GM12878 (cell line): ENCODE measurements at regions not wholly inside any gene's neighbourhood (a gene's known extent, or its start where the extent isn't known, plus 50 kb on each side); places are given as distances from the start of the nearest gene placed in this dataset.

Source experiments
- ATAC-seq: fragments of 200-7000 bp; cut with Tn5 transposase; 3 replicates; pipeline ENCODE4 v1.9.1; 2020; ENCODE audit warnings: mild to moderate bottlenecking, moderate library complexity
- BruUV-seq: library from RNA; stranded (reverse); fragments of 400-500 nt; replicated peaks from 2 replicates; lab custom pipeline; 2021; lab: Mats Ljungman, UMichigan
- CTCF ChIA-PET: fragments of 300-600 bp; sonication (Branson Sonifier 250); formaldehyde crosslinking; extraction: SDS; loops from one replicate; lab custom pipeline; 2021; ENCODE audit warnings: inconsistent platforms; lab: Yijun Ruan, JAX
- POLR2A ChIA-PET: fragments of 350-600 bp; formaldehyde crosslinking; extraction: SDS; loops from one replicate; lab custom pipeline; 2021; ENCODE audit warnings: inconsistent platforms; lab: Charles Lee
- RAD21 ChIA-PET: fragments of 300-600 bp; sonication (Branson Sonifier 250); formaldehyde crosslinking; loops from one replicate; lab custom pipeline; 2023; ENCODE audit warnings: antibody characterized with exemption; ENCODE audit not compliant: unreplicated experiment; lab: Charles Lee
- SMC1A ChIA-PET: fragments of 300-600 bp; sonication (Branson Sonifier 250); formaldehyde crosslinking; loops from one replicate; lab custom pipeline; 2023; ENCODE audit not compliant: unreplicated experiment, uncharacterized antibody; lab: Charles Lee
- DNase-seq: peaks from one replicate; pipeline ENCODE4 v3.0.0-alpha.2; 2011; ENCODE audit warnings: low read depth, low spot score
- FAIRE-seq: peaks from 3 replicates; lab custom pipeline; 2011; peaks lifted over from hg19 to GRCh38; lab: Jason Lieb, UNC
- H2AFZ ChIP-seq: 2 replicates; pipeline ENCODE4 v1.6.0; 2011; ENCODE audit warnings: low read depth, low read length, control low read depth; ENCODE audit not compliant: control insufficient read depth
- H3K27ac ChIP-seq: 2 replicates; pipeline ENCODE4 v1.5.1; 2011; ENCODE audit warnings: control low read depth; ENCODE audit not compliant: control insufficient read depth, insufficient read depth
- H3K27me3 ChIP-seq, 2 experiments: replicated peaks in 1 of 2; 2 replicates each; pipeline versions ENCODE4 v1.6.0 to v1.6.1; 2011; ENCODE audit warnings: low read length in 1 of 2; ENCODE audit not compliant: control insufficient read depth in 2 of 2, insufficient read depth in 2 of 2
- H3K36me3 ChIP-seq, 2 experiments: 2 replicates each; pipeline ENCODE4 v1.5.1; 2011; ENCODE audit warnings: low read length in 1 of 2; ENCODE audit not compliant: control insufficient read depth in 2 of 2, insufficient read depth in 2 of 2
- H3K4me1 ChIP-seq: 2 replicates; pipeline ENCODE4 v1.6.1; 2011; ENCODE audit warnings: mild to moderate bottlenecking, low read length, moderate library complexity, mixed read lengths; ENCODE audit not compliant: control insufficient read depth, insufficient read depth
- H3K4me2 ChIP-seq: 2 replicates; pipeline ENCODE4 v1.6.0; 2011; ENCODE audit warnings: control low read depth; ENCODE audit not compliant: control insufficient read depth, insufficient read depth
- H3K4me3 ChIP-seq: fragments of 200-600 bp; sonication (generic); 2 replicates; pipeline ENCODE4 v1.5.1; 2016
- H3K79me2 ChIP-seq: 2 replicates; pipeline ENCODE4 v1.6.0; 2011; ENCODE audit warnings: low read length; ENCODE audit not compliant: control insufficient read depth, insufficient read depth
- H3K9ac ChIP-seq: 2 replicates; pipeline ENCODE4 v1.8.0; 2011; ENCODE audit warnings: low read length, control low read depth, mixed read lengths; ENCODE audit not compliant: control insufficient read depth, insufficient read depth
- H3K9me3 ChIP-seq: replicated peaks from 3 replicates; pipeline ENCODE4 v1.5.1; 2011; ENCODE audit warnings: mild to moderate bottlenecking, low read length; ENCODE audit not compliant: control insufficient read depth, insufficient read depth
- H4K20me1 ChIP-seq: 2 replicates; pipeline ENCODE4 v1.6.0; 2011; ENCODE audit not compliant: control insufficient read depth, insufficient read depth
- FOXK2 ChIP-seq: fragments of 450-650 bp; IDR thresholded peaks from 2 replicates; pipeline ENCODE4 v1.6.1; 2017; ENCODE audit warnings: mild to moderate bottlenecking, moderate library complexity
- WGBS: methylation state at CpG from one replicate; pipeline ENCODE4 v1.1.6; 2016; ENCODE audit warnings: low lambda C conversion rate; ENCODE audit not compliant: insufficient replicate concordance, insufficient coverage; ENCODE audit errors: missing lambda C conversion rate; 5-methylcytosine and 5-hydroxymethylcytosine counted together
- in situ Hi-C: fragments of 300-500 bp; cut with MboI; formaldehyde crosslinking; loops from 9 replicates; pipeline ENCODE4 v1.14.3; 2018; ENCODE audit warnings: mixed read lengths
- intact Hi-C: fragments of 100-400 bp; cut with micrococcal nuclease; formaldehyde crosslinking; loops from one replicate; pipeline ENCODE4 v1.14.2; 2022; ENCODE audit not compliant: unreplicated experiment
- TF ChIP-seq, protein P1 (sequence below): fragments of 450-650 bp; IDR thresholded peaks from 2 replicates; pipeline ENCODE4 v1.6.1; 2018; ENCODE audit warnings: mild to moderate bottlenecking, low read depth, moderate library complexity; ENCODE audit not compliant: partially characterized antibody
- TF ChIP-seq, protein P2 (sequence below): IDR thresholded peaks from 2 replicates; pipeline ENCODE4 v1.6.1; 2012; ENCODE audit warnings: mild to moderate bottlenecking, low read depth, low read length

DNA sequence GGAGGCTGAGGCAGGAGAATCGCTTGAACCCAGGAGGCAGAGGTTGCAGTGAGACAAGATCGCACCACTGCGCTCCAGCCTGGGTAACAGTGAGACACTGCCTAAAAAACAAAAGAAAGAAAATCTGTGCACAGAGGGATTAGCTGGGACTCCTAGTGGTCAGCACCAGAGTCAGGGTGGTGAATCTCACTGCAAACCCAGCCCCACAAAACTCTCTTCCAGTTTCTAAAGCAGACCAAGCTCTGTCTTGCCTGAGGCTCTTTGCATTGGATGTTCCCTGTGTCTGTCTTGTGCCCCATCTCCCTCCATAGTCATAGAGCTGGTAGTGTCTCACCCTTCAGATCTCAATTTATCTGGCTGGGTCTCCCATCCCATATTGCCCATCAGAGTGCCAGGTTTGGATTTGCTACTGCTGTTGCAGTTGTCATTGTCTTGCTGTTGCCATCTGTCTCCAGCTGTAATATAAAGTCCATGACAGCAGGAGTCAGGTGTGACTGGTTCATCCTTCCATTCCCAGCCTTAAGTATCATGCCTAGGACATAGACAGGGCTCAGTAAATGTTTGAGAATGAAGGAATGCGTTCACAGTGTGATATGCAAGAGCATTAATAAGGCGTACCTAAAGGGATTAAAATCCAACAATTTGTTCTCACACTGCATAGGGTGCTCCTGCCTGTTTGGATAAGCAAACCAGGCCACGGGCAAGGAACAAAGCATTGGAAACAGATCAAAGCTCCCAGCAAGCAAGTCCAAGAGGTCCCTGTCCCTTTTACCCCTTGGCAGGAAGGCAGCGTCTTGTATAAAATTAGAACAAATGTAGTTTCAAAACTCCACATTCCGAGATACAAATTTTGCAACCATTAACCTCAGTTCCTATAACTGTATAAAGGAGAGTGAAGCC, 614.6 kb upstream of the CDH5 start:
- TF ChIP-seq, protein P1, sequence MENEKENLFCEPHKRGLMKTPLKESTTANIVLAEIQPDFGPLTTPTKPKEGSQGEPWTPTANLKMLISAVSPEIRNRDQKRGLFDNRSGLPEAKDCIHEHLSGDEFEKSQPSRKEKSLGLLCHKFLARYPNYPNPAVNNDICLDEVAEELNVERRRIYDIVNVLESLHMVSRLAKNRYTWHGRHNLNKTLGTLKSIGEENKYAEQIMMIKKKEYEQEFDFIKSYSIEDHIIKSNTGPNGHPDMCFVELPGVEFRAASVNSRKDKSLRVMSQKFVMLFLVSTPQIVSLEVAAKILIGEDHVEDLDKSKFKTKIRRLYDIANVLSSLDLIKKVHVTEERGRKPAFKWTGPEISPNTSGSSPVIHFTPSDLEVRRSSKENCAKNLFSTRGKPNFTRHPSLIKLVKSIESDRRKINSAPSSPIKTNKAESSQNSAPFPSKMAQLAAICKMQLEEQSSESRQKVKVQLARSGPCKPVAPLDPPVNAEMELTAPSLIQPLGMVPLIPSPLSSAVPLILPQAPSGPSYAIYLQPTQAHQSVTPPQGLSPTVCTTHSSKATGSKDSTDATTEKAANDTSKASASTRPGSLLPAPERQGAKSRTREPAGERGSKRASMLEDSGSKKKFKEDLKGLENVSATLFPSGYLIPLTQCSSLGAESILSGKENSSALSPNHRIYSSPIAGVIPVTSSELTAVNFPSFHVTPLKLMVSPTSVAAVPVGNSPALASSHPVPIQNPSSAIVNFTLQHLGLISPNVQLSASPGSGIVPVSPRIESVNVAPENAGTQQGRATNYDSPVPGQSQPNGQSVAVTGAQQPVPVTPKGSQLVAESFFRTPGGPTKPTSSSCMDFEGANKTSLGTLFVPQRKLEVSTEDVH, result no peak
- no peak for TF ChIP-seq FOXK2
- TF ChIP-seq, protein P2, sequence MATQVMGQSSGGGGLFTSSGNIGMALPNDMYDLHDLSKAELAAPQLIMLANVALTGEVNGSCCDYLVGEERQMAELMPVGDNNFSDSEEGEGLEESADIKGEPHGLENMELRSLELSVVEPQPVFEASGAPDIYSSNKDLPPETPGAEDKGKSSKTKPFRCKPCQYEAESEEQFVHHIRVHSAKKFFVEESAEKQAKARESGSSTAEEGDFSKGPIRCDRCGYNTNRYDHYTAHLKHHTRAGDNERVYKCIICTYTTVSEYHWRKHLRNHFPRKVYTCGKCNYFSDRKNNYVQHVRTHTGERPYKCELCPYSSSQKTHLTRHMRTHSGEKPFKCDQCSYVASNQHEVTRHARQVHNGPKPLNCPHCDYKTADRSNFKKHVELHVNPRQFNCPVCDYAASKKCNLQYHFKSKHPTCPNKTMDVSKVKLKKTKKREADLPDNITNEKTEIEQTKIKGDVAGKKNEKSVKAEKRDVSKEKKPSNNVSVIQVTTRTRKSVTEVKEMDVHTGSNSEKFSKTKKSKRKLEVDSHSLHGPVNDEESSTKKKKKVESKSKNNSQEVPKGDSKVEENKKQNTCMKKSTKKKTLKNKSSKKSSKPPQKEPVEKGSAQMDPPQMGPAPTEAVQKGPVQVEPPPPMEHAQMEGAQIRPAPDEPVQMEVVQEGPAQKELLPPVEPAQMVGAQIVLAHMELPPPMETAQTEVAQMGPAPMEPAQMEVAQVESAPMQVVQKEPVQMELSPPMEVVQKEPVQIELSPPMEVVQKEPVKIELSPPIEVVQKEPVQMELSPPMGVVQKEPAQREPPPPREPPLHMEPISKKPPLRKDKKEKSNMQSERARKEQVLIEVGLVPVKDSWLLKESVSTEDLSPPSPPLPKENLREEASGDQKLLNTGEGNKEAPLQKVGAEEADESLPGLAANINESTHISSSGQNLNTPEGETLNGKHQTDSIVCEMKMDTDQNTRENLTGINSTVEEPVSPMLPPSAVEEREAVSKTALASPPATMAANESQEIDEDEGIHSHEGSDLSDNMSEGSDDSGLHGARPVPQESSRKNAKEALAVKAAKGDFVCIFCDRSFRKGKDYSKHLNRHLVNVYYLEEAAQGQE, result no peak
- no peak for DNase-seq
- Histone ChIP-seq H2AFZ (no peak overlapping the region), H3K36me3 (no peaks in the 10 kb centered on the region), H3K4me1 (no peaks in the 10 kb centered on the region), H3K4me3 (no peak overlapping the region), H3K27ac (no peak overlapping the region), H3K79me2 (no peaks in the 10 kb centered on the region), H3K4me2 (no peak overlapping the region), H3K9ac (no peak overlapping the region), H3K9me3 (no peaks in the 10 kb centered on the region), H4K20me1 (no peaks in the 10 kb centered on the region), H3K27me3 (no peaks in the 10 kb centered on the region)
- no peak for FAIRE-seq
- ChIA-PET POLR2A (no interaction called here), CTCF (no interaction called here), RAD21 (no interaction called here), SMC1A (no interaction called here)
- intact Hi-C loops (no loop called here), in situ Hi-C loops (no loop called here)
- no peak for ATAC-seq
- no TSS peak for BruUV-seq
- WGBS, result 45% methylated on average over 8 of the region's 8 CpGs
